ENCODE measurements at regions not wholly inside any gene's neighbourhood (a gene's known extent, or its start where the extent isn't known, plus 50 kb on each side); places are given as distances from the start of the nearest gene placed in this dataset.

DNA sequence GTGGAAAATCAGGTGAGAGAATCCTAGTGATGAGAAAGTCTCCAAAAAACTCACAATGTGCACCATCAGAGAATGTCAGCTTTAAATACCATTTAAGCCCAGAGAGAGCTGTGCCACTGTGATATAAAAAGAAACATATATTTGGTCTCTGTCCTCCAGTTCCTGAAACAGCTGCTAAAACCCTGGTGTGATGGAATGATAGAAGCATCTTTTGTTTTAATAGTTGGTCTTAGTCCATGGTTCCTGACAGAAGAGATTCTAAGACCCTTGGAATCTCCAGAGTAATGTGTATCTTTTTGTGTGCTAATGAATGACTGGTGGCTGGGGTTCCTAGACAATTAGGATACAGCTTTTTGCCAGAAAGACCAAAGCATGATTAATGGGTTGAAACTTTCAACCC, 302.8 kb upstream of the B3GALT2 start:
- TF ChIP-seq GATA2 (IDR thresholded peaks at IDR 0.05; ENCODE audit: low read depth, low read length) (no peak), GATA3 (IDR thresholded peaks at IDR 0.05; ENCODE audit: low read depth, low read length) (no peak)
